ENCODE measurements at regions not wholly inside any gene's neighbourhood (a gene's known extent, or its start where the extent isn't known, plus 50 kb on each side); places are given as distances from the start of the nearest gene placed in this dataset.

DNA sequence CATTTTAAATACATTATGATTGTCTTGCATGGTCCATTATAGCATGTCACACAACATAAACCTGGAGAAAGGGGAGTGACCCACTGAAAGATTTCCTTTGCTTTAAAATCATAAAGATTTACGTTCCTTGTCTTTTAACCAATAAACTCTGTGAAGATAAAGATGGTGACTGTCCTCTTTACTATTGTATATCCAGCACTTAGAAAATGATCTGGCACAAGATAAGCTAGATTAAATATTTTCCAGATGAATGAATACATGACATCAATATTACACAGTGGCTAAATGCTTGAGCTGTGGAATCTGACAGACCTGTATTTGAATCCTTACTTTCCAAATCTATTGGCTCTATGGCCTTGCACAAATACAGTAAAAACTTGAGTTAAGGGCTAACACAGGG lies 938.4 kb downstream of the SORCS1 start:
- no peak for TF ChIP-seq POLR2A (IDR thresholded peaks at IDR 0.05)
- TF ChIP-seq, protein P1, sequence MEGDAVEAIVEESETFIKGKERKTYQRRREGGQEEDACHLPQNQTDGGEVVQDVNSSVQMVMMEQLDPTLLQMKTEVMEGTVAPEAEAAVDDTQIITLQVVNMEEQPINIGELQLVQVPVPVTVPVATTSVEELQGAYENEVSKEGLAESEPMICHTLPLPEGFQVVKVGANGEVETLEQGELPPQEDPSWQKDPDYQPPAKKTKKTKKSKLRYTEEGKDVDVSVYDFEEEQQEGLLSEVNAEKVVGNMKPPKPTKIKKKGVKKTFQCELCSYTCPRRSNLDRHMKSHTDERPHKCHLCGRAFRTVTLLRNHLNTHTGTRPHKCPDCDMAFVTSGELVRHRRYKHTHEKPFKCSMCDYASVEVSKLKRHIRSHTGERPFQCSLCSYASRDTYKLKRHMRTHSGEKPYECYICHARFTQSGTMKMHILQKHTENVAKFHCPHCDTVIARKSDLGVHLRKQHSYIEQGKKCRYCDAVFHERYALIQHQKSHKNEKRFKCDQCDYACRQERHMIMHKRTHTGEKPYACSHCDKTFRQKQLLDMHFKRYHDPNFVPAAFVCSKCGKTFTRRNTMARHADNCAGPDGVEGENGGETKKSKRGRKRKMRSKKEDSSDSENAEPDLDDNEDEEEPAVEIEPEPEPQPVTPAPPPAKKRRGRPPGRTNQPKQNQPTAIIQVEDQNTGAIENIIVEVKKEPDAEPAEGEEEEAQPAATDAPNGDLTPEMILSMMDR (IDR thresholded peaks at IDR 0.05): no peak

All from adrenal gland (tissue), 5 donors.